ENCODE measurements at regions not wholly inside any gene's neighbourhood (a gene's known extent, or its start where the extent isn't known, plus 50 kb on each side); places are given as distances from the start of the nearest gene placed in this dataset.
"Not testable (repeated sequence)": the region's sequence is repeated elsewhere in the genome, so short reads cannot be mapped to it uniquely, and the experiment has no call there.

- no peak for DNase-seq
Observed at GRCh38 chr11:92109466-92109865, 115.2 kb upstream of the FAT3 start.

GRCh38 chr11:92107331-92107730 is 117.3 kb upstream of the FAT3 start:
- no peak for DNase-seq

GRCh38 chr11:92104349-92104748 is 120.3 kb upstream of the FAT3 start:
- DNase-seq: no peak

- DNase-seq: no peak
Observed at GRCh38 chr11:92101920-92102319, 122.7 kb upstream of the FAT3 start.

GRCh38 chr11:92099183-92099582 is 125.4 kb upstream of the FAT3 start:
- DNase-seq: no peak

- DNase-seq: no peak
Observed at GRCh38 chr11:92098172-92098571, 126.4 kb upstream of the FAT3 start.

GRCh38 chr11:92087725-92088537 is 136.7 kb upstream of the FAT3 start:
- DNase-seq: no peak

GRCh38 chr11:92083123-92083522 is 141.5 kb upstream of the FAT3 start:
- DNase-seq: no peak

GRCh38 chr11:92082652-92083051 is 142.0 kb upstream of the FAT3 start:
- DNase-seq: no peak

GRCh38 chr11:92074498-92074897 is 150.1 kb upstream of the FAT3 start:
- DNase-seq: not testable (repeated sequence)

GRCh38 chr11:92071660-92072059 is 153.0 kb upstream of the FAT3 start:
- no peak for DNase-seq

- DNase-seq: no peak
Observed at GRCh38 chr11:92070026-92070889, 154.4 kb upstream of the FAT3 start.

GRCh38 chr11:92067016-92067415 is 157.6 kb upstream of the FAT3 start:
- DNase-seq: no peak

- DNase-seq: no peak
Observed at GRCh38 chr11:92061456-92062062, 163.1 kb upstream of the FAT3 start.

- DNase-seq: no peak
Observed at GRCh38 chr11:92057849-92058442, 166.7 kb upstream of the FAT3 start.

- no peak for DNase-seq
Observed at GRCh38 chr11:92053216-92053615, 171.4 kb upstream of the FAT3 start.

- DNase-seq: no peak
Observed at GRCh38 chr11:92050305-92050704, 174.3 kb upstream of the FAT3 start.

- DNase-seq: no peak
Observed at GRCh38 chr11:92048415-92048814, 176.2 kb upstream of the FAT3 start.

- DNase-seq: no peak
Observed at GRCh38 chr11:92046103-92046502, 178.5 kb upstream of the FAT3 start.

GRCh38 chr11:92045301-92045700 is 179.3 kb upstream of the FAT3 start:
- DNase-seq: no peak

- no peak for DNase-seq
Observed at GRCh38 chr11:92035488-92035887, 189.1 kb upstream of the FAT3 start.

- not testable (repeated sequence) for DNase-seq
Observed at GRCh38 chr11:92027136-92027535, 197.5 kb upstream of the FAT3 start.

GRCh38 chr11:92026664-92027063 is 198.0 kb upstream of the FAT3 start:
- DNase-seq: no peak

Data from NCI-H1694 treated with DMSO at 0.1 percent for 48 hours (cell line).